ENCODE measurements at regions not wholly inside any gene's neighbourhood (a gene's known extent, or its start where the extent isn't known, plus 50 kb on each side); places are given as distances from the start of the nearest gene placed in this dataset.
A peak's percentile ranks its signal among the peaks of the same experiment; 100 is the strongest.
"Not testable (repeated sequence)": the region's sequence is repeated elsewhere in the genome, so short reads cannot be mapped to it uniquely, and the experiment has no call there.

GRCh38 chr2:87574193-87575119 is 173.4 kb upstream of the PLGLB2 start:
- H3K9me3 ChIP-seq (ENCODE audit: control insufficient read depth, low read length); H3K4me1 ChIP-seq (ENCODE audit: control insufficient read depth in 1 of 2, insufficient read depth in 2 of 2, low read length in 2 of 2); intact Hi-C loops (cut with DNase I); ATAC-seq (ENCODE audit: low FRiP score); H3K27ac ChIP-seq (ENCODE audit: low read depth in 1 of 2, low read length in 2 of 2); H3K27me3 ChIP-seq (ENCODE audit: control insufficient read depth in 1 of 2, insufficient read depth in 2 of 2, low read length in 1 of 2); H3K4me3 ChIP-seq (ENCODE audit: low read length in 2 of 2); H3K36me3 ChIP-seq (ENCODE audit: control insufficient read depth in 1 of 2, insufficient read depth in 2 of 2, low read length in 1 of 2); DNase-seq: not testable (repeated sequence)
- WGBS, 2 donors = 85 to 92% methylated on average over 5 to 7 of the region's 10 CpGs

GRCh38 chr2:87575138-87575537 is 172.7 kb upstream of the PLGLB2 start:
- H3K36me3 ChIP-seq (ENCODE audit: control insufficient read depth in 1 of 2, insufficient read depth in 2 of 2, low read length in 1 of 2); DNase-seq; H3K4me1 ChIP-seq (ENCODE audit: control insufficient read depth in 1 of 2, insufficient read depth in 2 of 2, low read length in 2 of 2); H3K4me3 ChIP-seq (ENCODE audit: low read length in 2 of 2); H3K27ac ChIP-seq (ENCODE audit: low read depth in 1 of 2, low read length in 2 of 2); ATAC-seq (ENCODE audit: low FRiP score); intact Hi-C loops (cut with DNase I); H3K27me3 ChIP-seq (ENCODE audit: control insufficient read depth in 1 of 2, insufficient read depth in 2 of 2, low read length in 1 of 2); H3K9me3 ChIP-seq (ENCODE audit: control insufficient read depth, low read length): not testable (repeated sequence)
- WGBS, 2 donors = 94 to 96% methylated on average over 4 to 5 of the region's 5 CpGs

GRCh38 chr2:87577358-87577757 is 170.5 kb upstream of the PLGLB2 start:
- DNase-seq; H3K4me1 ChIP-seq (ENCODE audit: control insufficient read depth in 1 of 2, insufficient read depth in 2 of 2, low read length in 2 of 2); H3K9me3 ChIP-seq (ENCODE audit: control insufficient read depth, low read length); H3K27me3 ChIP-seq (ENCODE audit: control insufficient read depth in 1 of 2, insufficient read depth in 2 of 2, low read length in 1 of 2); H3K4me3 ChIP-seq (ENCODE audit: low read length in 2 of 2); H3K27ac ChIP-seq (ENCODE audit: low read depth in 1 of 2, low read length in 2 of 2); intact Hi-C loops (cut with DNase I); ATAC-seq (ENCODE audit: low FRiP score); H3K36me3 ChIP-seq (ENCODE audit: control insufficient read depth in 1 of 2, insufficient read depth in 2 of 2, low read length in 1 of 2): not testable (repeated sequence)
- no CpG with 5 or more reads among the region's 2 CpGs for WGBS, 2 donors

GRCh38 chr2:87582152-87582551 is 165.7 kb upstream of the PLGLB2 start:
- H3K27ac ChIP-seq (ENCODE audit: low read depth in 1 of 2, low read length in 2 of 2); H3K4me3 ChIP-seq (ENCODE audit: low read length in 2 of 2); DNase-seq; H3K9me3 ChIP-seq (ENCODE audit: control insufficient read depth, low read length); intact Hi-C loops (cut with DNase I); H3K36me3 ChIP-seq (ENCODE audit: control insufficient read depth in 1 of 2, insufficient read depth in 2 of 2, low read length in 1 of 2); H3K4me1 ChIP-seq (ENCODE audit: control insufficient read depth in 1 of 2, insufficient read depth in 2 of 2, low read length in 2 of 2); ATAC-seq (ENCODE audit: low FRiP score); H3K27me3 ChIP-seq (ENCODE audit: control insufficient read depth in 1 of 2, insufficient read depth in 2 of 2, low read length in 1 of 2): not testable (repeated sequence)
- WGBS, 2 donors = no CpG with 5 or more reads among the region's 4 CpGs

- H3K9me3 ChIP-seq (ENCODE audit: control insufficient read depth, low read length); H3K27me3 ChIP-seq (ENCODE audit: control insufficient read depth in 1 of 2, insufficient read depth in 2 of 2, low read length in 1 of 2); DNase-seq; H3K27ac ChIP-seq (ENCODE audit: low read depth in 1 of 2, low read length in 2 of 2); H3K36me3 ChIP-seq (ENCODE audit: control insufficient read depth in 1 of 2, insufficient read depth in 2 of 2, low read length in 1 of 2); H3K4me1 ChIP-seq (ENCODE audit: control insufficient read depth in 1 of 2, insufficient read depth in 2 of 2, low read length in 2 of 2); intact Hi-C loops (cut with DNase I); H3K4me3 ChIP-seq (ENCODE audit: low read length in 2 of 2); ATAC-seq (ENCODE audit: low FRiP score): not testable (repeated sequence)
Measured at GRCh38 chr2:87582579-87582978, 165.3 kb upstream of the PLGLB2 start.

DNA sequence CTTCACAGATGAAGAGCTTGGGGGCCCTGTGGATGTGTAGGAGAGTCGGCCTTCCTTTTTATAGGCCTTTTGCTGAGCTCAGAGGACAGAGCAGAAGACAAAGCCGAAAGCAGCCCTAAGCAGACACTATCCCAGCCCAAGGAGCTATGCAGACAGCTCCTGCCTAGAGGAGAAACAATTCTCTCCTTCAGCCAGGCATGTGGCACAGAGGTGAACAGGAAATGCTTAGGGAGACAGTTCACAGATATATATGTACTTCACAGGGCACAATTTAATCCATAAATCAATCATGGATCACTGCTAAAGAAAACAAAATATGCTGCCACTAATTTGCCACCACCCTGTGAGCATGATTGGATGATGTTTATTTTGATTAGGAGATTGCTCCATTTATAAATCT is 164.5 kb upstream of the PLGLB2 start:
- H3K4me3 ChIP-seq (ENCODE audit: low read length in 2 of 2); H3K27me3 ChIP-seq (ENCODE audit: control insufficient read depth in 1 of 2, insufficient read depth in 2 of 2, low read length in 1 of 2); intact Hi-C loops (cut with DNase I); H3K4me1 ChIP-seq (ENCODE audit: control insufficient read depth in 1 of 2, insufficient read depth in 2 of 2, low read length in 2 of 2); H3K27ac ChIP-seq (ENCODE audit: low read depth in 1 of 2, low read length in 2 of 2); DNase-seq; ATAC-seq (ENCODE audit: low FRiP score); H3K36me3 ChIP-seq (ENCODE audit: control insufficient read depth in 1 of 2, insufficient read depth in 2 of 2, low read length in 1 of 2); H3K9me3 ChIP-seq (ENCODE audit: control insufficient read depth, low read length): not testable (repeated sequence)
- WGBS, 2 donors = 90 to 100% methylated on average over 1 to 2 of the region's 2 CpGs

GRCh38 chr2:87583803-87584202 is 164.1 kb upstream of the PLGLB2 start:
- DNase-seq; H3K4me1 ChIP-seq (ENCODE audit: control insufficient read depth in 1 of 2, insufficient read depth in 2 of 2, low read length in 2 of 2); H3K9me3 ChIP-seq (ENCODE audit: control insufficient read depth, low read length); intact Hi-C loops (cut with DNase I); H3K36me3 ChIP-seq (ENCODE audit: control insufficient read depth in 1 of 2, insufficient read depth in 2 of 2, low read length in 1 of 2); H3K4me3 ChIP-seq (ENCODE audit: low read length in 2 of 2); H3K27me3 ChIP-seq (ENCODE audit: control insufficient read depth in 1 of 2, insufficient read depth in 2 of 2, low read length in 1 of 2); H3K27ac ChIP-seq (ENCODE audit: low read depth in 1 of 2, low read length in 2 of 2); ATAC-seq (ENCODE audit: low FRiP score): not testable (repeated sequence)
- whole genome bisulfite sequencing, 2 donors = 62 to 70% methylated on average over 13 of the region's 15 CpGs

DNA sequence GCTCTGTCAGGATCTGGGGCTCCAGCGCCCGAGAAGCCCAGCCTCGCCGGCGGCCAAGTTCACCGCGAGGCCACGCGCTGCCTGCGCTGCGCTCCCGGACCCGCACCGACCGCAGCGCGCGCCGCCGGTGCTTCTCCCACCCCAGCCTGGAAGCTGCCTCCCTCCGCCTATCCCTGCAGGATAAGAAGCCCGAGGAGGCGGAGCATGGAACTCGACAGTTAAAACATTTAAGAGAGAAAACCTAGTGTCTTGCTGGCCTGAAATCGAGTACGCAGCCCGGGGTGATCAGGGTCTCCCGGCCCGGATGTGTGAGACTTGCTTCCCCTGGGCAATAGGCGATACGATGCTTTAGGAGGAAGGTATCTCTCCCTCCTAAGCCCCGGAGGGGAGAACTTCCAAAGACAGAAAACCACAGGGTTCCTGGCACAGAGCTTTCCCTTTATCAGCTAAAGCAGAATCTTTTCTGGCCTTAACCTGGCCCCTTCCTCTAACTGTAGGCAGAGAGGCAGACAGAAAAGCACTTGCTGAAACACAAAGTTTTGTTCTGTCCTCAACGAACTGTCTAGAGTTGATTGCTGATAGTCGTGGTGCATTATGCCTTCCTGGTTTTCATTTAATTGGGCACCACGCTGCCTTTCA is 163.5 kb upstream of the PLGLB2 start:
- H3K4me3 ChIP-seq (ENCODE audit: low read length in 2 of 2); H3K27me3 ChIP-seq (ENCODE audit: control insufficient read depth in 1 of 2, insufficient read depth in 2 of 2, low read length in 1 of 2); H3K9me3 ChIP-seq (ENCODE audit: control insufficient read depth, low read length); H3K27ac ChIP-seq (ENCODE audit: low read depth in 1 of 2, low read length in 2 of 2); H3K4me1 ChIP-seq (ENCODE audit: control insufficient read depth in 1 of 2, insufficient read depth in 2 of 2, low read length in 2 of 2); H3K36me3 ChIP-seq (ENCODE audit: control insufficient read depth in 1 of 2, insufficient read depth in 2 of 2, low read length in 1 of 2); intact Hi-C loops (cut with DNase I): not testable (repeated sequence)
- DNase-seq (peak; percentile 44 to 51), ATAC-seq (ENCODE audit: low FRiP score) (peak; percentile 74)
- WGBS, 2 donors = 19 to 29% methylated on average over 30 to 33 of the region's 35 CpGs

GRCh38 chr2:87587934-87588333 is 160.0 kb upstream of the PLGLB2 start:
- WGBS, 2 donors = no CpG with 5 or more reads among the region's 1 CpG
- H3K36me3 ChIP-seq (ENCODE audit: control insufficient read depth in 1 of 2, insufficient read depth in 2 of 2, low read length in 1 of 2); H3K27ac ChIP-seq (ENCODE audit: low read depth in 1 of 2, low read length in 2 of 2); intact Hi-C loops (cut with DNase I); H3K9me3 ChIP-seq (ENCODE audit: control insufficient read depth, low read length); ATAC-seq (ENCODE audit: low FRiP score); H3K4me3 ChIP-seq (ENCODE audit: low read length in 2 of 2); H3K4me1 ChIP-seq (ENCODE audit: control insufficient read depth in 1 of 2, insufficient read depth in 2 of 2, low read length in 2 of 2); H3K27me3 ChIP-seq (ENCODE audit: control insufficient read depth in 1 of 2, insufficient read depth in 2 of 2, low read length in 1 of 2); DNase-seq: not testable (repeated sequence)

Measured in aorta (tissue), 5 donors.